NCI-H2107 treated with DMSO at 0.1 percent for 48 hours (cell line): ENCODE measurements at regions not wholly inside any gene's neighbourhood (a gene's known extent, or its start where the extent isn't known, plus 50 kb on each side); places are given as distances from the start of the nearest gene placed in this dataset.
"Not testable (repeated sequence)": the region's sequence is repeated elsewhere in the genome, so short reads cannot be mapped to it uniquely, and the experiment has no call there.

ENCODE experiments used
- DNase-seq: peaks from one replicate; lab custom pipeline; 2025; ENCODE audit not compliant: unreplicated experiment; lab: John Stamatoyannopoulos, UW

DNA sequence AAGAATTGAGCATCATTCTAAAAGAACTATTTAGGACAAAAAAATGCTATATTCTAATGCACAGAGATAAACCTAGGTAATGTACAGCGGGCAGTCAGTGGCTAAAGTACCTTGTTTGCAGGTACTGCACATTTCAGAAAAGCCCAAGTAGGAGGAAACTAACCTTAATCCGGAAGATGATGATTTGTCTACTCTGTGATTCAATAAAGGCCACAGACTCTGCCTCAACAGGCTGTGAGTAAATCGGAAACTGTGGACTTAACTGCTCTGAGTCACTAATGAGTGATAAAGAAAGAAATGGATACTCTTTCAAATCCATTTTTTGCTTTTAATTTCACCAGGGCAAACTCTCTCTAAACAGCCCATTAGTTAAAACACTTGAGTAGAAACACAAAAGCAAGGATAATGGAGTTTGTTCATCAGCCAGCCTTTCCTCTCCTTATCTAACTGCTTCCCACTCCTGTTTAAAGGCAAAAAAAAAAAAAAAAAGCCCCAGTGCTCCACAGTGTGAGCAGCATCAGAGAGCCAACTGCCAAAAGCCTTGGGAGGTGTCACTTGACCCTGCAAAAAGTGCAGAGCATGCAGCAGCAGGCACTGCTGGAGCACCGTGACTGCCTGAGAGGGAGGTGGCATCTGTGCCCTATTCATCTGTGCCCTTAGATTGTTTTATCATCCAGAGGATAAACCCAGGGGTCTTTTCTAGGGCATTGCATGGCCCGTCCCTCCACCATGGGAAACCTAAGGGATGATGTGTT is 187.7 kb downstream of the SATB1 start:
- peak; percentile 34 for DNase-seq

DNA sequence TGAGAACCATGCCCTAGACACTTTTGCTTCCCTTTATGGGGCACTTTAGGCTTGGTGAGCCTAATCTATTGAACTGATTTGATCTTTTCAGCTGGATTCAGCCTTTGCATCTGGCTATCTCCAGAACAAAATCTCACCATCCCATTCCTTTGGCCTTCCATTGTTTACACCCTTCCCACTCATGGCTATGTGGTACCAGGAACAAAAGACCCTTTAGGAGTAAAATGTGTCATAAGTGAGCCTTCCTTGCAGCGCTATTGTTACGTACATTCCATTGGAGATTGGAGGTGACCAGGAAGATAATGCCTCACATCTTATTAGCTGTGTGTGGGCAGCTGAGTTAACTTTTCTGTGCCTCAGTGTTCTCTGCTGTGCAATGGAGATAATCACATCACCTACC is 188.4 kb downstream of the SATB1 start:
- no peak for DNase-seq

DNA sequence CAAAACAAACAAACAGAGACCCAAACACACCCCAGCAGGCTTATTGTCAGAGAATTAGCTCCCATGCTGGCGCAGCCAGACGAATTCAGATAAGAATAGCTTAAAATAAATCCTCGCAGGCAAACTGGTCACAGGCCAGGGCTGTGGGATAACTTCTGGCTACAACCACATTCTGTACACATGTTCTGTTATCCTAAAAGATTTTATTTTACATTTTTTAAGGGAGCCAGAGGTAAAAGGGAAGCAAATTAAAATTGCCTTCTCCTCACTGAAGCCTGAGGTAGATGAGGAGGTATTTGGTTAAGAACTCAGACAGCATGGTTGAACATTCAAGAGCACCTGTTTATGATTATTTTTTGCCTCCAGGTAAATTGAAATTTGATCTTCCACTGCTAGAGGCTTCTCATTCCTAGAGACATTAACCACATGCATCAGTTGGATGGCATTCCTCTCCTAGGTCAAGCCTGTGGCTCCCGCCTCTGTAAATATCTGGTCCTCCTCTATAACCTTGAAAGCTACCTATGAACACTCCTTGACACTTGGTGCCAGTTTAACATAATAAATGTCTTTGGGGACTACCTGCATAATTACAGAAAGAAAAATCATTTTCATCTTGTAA is 190.3 kb downstream of the SATB1 start:
- peak; percentile 18 for DNase-seq

DNA sequence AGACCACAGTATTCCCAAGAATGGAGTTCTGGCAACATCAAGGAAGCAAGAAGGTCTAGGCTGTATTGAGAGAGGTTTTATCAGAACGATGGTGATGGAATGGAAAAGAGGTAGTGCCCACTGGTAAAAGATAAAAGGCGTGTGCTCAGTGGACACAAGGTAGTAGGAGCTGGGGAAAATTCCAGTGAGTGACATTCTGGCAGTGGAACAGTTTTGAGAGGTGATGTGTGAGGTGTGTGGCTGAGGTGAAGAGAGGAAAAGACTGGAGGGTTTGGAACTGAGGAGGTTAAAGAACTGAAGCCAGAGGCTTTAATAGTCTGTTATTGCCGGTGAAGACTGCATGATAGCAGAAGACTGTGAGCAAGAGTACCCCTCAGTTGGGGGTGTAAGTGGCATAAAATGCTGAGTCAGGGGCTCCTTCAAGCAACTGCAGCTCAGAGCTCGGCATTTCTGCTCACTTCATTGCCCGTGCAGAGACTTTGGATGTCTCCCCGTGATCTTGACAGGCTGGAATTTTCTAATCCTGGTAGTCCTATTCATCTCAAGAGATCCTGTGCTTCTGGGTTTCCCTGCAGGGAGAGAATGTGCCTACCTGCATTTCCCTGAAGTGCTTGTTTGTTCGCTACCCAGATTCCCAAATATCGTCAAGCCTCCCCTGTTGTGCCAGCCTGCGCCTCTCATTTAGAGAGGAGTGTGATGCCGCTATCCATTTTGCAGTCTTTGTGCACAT is 191.0 kb downstream of the SATB1 start:
- DNase-seq, result no peak

DNA sequence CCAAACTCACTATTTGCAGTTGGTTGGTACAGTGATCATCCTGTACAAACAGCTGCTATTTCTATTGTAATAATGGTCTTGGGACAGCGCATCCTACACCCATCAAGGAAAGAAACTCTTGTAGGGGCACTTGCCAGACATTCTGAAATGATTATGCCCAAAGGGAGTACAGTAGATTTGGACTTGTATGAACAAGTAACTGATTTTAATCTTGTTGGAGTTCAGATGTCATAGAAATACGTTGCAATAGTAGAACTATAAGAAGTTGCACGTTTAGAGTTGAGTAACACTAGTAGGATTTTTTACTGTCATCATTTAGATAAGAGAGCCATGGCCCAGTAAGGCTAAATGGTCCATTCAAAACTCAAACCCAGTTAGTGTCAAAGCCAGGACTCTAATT is 192.8 kb downstream of the SATB1 start:
- DNase-seq, result no peak

DNA sequence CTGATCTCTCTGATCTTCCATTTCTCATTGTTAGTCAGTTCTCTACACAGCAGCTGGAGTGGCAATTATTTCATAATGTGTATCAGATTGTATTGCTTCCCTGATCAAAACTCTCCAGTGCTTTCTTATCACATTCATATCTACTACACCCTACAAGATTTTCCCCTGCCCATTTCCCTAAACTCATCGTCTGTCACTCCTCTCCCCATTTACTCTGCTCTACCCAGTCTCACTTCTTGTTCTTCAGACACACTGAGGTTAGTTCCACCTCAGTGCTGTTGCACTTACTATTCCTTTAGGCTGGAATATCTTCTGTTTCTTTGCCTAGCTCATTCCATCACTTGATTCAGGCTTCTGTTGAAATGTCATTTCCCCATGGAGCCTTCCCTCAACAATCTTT is 197.1 kb downstream of the SATB1 start:
- no peak for DNase-seq

DNA sequence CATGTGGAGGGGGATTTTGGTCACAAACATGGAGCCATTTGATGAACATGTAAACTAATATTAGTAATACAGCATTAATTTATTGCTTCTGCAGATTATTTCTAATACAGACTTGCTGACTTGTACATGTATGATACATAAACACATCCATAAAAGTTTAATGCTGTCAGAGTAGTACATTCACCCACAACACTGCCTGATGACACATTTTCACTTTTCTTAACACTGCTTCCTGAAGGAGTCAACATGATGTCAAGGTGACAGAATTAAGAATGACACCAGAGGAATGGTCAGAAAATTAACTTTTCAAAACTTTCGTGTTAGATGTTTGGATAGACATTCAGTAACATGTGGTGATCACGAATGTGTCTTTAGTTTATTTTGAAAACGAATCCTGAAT is 199.4 kb downstream of the SATB1 start:
- DNase-seq, result no peak

DNA sequence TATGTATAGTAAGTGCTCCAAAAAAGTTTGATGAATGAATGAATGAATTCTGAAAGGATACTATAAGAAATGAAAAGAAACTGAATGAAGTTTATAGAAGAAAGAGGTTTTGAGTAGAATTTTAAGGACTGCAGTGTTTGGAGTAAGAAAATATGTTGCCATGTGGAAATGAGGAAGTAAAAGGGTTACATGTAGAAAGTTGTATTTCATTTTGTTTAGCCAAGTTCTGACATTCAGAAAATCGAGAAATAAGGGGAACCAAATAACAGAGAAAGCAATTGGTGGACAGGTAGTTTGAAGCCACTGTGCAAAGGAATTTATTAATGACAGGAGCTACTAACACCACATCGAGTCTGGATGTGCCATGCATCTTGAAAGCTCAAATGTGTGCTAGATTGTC is 200.7 kb downstream of the SATB1 start:
- DNase-seq, result no peak

- no peak for DNase-seq
Observed at GRCh38 chr3:18223974-18224373, 201.2 kb downstream of the SATB1 start.

GRCh38 chr3:18223571-18223970 is 201.6 kb downstream of the SATB1 start:
- no peak for DNase-seq

DNA sequence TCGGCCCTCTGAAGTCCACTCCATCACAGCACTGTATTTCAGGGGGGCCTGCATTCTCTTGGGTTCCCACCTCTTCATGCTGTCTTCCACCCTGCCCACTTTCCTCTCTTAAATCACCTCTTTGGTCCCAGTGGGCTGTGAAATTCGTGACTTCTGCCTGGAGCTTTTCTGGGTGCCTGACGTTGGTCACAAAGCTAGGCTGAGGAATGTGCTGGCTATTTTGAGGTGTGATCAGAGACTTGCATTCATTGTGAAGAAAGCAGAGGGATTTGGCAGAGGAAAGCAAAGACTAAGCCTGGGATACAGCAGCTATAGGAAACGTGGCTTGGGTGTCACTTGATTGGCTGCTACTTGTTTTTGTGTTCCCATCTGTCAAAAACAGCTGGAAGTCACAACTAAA is 202.5 kb downstream of the SATB1 start:
- no peak for DNase-seq

- DNase-seq, result no peak
Observed at GRCh38 chr3:18217507-18218174, 207.5 kb downstream of the SATB1 start.

GRCh38 chr3:18216996-18217395 is 208.1 kb downstream of the SATB1 start:
- DNase-seq, result no peak

GRCh38 chr3:18215639-18216038 is 209.5 kb downstream of the SATB1 start:
- DNase-seq, result no peak

- no peak for DNase-seq
Observed at GRCh38 chr3:18211116-18211515, 214.0 kb downstream of the SATB1 start.

DNA sequence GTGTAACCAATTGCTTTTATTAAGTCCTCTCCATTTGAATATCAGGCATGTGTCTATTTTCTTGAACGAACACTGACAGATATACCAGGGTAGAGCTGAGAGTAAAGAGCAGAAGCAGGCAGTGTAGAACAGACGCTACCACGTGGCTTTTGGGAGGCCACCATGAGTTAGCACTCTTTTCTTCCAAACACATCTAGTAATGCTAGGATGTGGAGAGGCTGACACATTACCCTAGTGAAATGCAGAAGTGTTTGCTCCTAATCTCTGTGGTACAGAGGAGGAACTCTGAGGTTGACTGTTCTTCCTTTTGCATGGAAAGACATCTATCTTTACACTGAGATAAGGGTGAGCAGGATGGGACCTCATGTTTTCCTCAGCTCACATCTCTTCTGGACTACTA is 216.3 kb downstream of the SATB1 start:
- DNase-seq, result no peak

DNA sequence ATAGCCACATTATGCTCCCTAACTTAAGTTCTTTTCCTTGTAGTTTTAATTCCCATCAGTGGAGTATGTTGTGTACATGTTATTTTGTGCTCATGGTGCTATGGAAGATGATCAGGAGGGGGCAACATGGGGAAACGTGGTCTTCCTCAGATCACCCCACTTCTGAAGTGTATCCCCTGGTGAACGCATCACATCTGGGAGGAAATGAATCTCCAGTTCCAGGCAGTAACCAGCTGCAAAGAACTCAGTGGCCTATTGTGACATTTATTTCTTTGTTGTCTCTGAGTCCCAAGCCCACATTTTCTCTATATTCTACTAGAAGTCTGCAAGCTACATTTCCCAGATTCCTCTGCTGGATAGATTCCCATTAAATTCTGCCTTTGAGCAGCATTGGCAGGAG is 217.0 kb downstream of the SATB1 start:
- no peak for DNase-seq

GRCh38 chr3:18207226-18207625 is 217.9 kb downstream of the SATB1 start:
- DNase-seq, result no peak

GRCh38 chr3:18205701-18206100 is 219.4 kb downstream of the SATB1 start:
- not testable (repeated sequence) for DNase-seq

GRCh38 chr3:18201315-18201714 is 223.8 kb downstream of the SATB1 start:
- no peak for DNase-seq

DNA sequence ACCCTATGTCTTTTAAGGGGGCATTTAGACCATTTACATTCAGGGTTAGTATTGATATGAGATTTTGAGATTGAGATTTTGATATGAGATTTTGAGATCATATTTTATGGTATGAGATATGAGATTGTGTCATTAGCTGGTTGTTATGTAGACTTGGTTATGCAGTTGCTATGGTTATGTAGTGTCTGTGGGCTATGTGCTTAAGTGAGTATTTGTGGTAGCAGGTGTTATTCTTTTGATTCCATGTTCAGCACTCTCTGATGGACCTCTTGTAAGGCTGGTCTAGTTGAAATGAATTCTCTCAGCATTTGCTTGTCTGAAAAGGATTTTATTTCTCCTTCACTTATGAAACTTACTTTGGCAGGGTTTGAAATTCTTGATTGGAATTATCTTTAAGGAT is 225.4 kb downstream of the SATB1 start:
- no peak for DNase-seq

- DNase-seq, result no peak
Observed at GRCh38 chr3:18195836-18196235, 229.3 kb downstream of the SATB1 start.
